HG03175 (cell line): ENCODE measurements at regions not wholly inside any gene's neighbourhood (a gene's known extent, or its start where the extent isn't known, plus 50 kb on each side); places are given as distances from the start of the nearest gene placed in this dataset.
"Not testable (repeated sequence)": the region's sequence is repeated elsewhere in the genome, so short reads cannot be mapped to it uniquely, and the experiment has no call there.

Experiments used
- ATAC-seq: cut with Tn5 transposase; IDR thresholded peaks from one replicate; pipeline ENCODE4 v1.9.1; 2021; ENCODE audit warnings: mild to moderate bottlenecking, moderate library complexity; ENCODE audit not compliant: unreplicated experiment

DNA sequence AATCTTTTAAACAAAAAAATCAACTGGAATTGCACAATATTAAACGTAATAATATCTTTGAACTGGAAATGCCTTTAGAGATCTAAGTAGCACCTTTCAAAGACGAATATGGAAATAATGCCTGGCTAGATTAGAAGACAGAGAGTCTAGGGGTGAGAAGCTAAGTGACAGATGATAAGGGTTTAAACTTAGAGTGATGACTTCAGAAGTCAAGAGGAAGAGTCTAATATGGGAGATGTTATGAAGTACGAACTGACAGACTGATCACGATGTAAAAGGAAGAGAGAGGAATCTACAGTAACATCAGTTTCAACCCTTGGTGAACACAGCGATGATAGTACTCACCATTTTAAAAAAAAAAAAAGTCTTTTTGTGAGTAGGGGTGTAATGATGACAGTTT lies 57.9 kb downstream of the HINT1 start:
- no peak for ATAC-seq

DNA sequence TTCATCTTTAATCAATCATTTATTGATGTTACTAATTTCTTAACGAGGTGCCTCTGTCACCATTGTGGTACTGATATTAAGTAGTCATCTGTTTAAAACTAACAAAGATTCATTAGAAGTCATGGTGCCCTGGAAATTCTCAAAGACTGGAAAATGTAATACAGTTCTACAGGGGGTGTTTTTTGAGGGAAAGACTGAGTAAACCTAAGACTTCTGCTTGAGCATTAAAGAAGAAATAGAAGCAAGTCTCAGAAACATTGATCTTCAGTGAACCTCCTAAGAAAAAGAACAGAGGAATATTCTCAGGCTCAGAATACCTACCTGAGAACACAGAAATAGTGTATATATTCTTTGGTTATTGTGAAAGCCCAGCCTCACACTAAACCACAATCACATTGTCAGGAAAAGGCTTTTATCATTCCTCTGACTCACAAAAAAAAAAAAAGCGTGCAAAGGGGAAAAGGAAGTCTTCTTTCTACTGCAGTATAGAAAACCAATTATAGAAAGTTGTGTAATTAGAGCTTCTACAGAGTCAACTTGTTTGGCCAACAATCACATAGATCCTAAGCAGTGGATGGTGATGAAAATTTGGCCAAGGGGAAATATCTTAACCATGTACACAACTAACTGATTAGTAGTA lies 60.8 kb downstream of the HINT1 start:
- ATAC-seq, result no peak

DNA sequence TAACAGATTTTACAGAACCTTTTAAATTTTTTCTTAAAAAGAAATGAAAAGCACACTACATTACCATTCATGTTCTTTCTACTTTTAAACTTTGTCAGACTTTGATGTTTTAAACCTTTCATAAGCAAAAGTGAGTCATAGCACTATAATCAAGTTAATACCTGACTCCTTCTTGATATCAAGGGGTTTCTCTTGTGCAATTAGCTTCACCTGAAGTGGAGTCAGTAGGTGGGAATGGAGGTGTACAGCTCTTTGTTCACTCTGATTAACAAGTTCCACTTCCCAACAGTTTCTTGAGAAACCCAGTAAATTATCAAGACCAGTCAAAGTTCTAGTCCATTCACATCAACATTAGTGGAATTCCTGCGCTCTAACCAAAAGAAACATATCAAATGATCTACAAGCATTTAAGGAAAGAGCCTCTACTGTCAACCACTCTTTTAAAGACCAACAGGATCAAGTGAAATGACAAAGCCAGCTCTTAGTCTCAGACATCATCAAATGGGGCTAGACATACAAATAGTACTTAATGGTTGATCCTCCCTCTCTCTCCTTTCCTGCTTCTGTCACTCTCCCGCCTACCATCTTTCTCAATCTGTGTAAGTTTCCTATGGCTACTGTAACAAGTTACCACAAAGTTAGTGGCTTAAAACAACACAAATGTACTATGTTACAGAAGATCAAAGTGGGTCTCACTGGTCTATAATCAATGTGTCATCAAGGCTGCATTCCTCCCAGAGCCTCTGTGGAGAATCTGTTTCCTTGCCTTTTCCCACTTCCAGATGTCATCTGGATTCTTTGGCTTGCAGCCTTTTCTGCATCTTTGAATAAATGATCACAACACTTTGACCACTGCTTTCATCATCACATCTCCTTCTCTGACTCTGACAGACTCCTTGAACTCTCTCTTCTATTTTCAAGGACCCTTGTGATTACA lies 68.0 kb downstream of the HINT1 start:
- no peak for ATAC-seq

DNA sequence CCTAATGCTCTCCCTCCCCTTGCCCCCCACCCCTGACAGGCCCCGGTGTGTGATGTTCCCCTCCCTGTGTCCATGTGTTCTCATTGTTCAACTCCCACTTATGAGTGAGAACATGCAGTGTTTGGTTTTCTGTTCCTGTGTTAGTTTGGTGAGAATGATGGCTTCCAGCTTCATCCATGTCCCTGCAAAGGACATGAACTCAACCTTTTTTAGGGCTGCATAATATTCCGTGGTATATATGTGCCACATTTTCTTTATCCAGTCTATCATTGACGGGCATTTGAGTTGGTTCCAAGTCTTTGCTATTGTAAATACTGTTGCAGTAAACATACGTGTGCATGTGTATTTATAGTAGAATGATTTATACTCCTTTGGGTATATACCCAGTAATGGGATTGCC lies 69.5 kb downstream of the HINT1 start:
- not testable (repeated sequence) for ATAC-seq

DNA sequence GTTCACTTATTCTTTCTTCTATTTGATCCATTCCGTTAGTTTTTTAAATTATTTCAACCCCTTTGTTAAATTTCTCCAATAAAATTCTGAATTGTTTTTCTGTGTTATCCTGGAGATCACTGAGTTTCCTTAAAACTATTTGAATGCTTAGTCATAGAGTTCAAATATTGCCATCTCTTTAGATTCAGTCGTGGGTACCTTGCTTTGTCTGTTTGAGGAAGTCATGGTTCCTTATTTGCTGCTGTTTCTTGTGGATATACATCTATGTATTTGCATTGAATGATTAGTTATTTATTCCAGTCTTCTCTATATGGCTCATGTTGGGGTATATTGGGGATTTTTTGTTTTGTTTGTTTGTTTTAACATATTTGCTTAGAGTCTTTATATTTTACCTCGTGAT lies 80.6 kb downstream of the HINT1 start:
- ATAC-seq, result no peak

DNA sequence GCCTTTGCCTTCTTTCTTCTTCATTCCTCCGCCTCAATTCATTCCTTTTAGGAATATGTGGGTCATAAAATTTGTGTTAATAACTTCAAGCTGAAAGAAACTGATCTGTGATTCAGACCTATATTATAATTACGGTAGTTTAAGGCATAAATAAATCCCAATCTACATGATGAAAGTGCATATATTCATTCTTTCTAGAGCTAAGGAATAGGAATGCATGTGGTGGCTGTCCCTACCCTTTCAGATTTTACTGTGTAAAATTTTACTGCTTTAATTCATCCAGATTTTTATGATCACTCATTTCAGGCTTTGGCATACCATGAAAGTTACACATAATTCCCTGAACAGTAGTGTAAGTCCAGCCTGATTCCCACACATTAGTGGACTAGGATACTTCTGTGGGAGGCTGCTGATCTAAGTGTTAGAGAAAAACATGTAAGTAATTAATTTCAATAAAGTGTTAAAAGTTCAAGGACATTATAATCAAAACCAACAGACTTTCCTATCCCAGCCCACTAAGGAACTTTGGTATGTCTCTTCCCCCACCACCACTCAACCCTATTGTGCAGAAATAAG lies 83.1 kb downstream of the HINT1 start:
- no peak for ATAC-seq

DNA sequence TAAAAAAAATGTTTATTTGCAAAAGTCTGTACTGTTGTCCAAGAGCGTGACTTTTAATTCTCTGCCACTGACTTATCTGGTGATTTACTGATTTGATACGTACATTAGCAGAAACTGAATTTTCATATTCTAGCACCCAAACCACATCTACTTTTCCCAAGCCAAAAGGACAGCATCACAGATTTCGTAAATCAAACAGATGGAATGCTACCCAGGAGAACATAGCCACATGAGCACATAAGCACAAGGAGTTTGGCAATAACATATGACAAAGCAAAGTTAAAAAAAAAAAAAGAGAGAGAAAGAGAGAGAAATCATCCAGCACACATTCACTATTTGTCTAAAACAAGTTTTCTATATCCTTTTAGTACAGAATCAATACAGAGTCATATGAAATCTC lies 83.7 kb downstream of the HINT1 start:
- ATAC-seq, result no peak

DNA sequence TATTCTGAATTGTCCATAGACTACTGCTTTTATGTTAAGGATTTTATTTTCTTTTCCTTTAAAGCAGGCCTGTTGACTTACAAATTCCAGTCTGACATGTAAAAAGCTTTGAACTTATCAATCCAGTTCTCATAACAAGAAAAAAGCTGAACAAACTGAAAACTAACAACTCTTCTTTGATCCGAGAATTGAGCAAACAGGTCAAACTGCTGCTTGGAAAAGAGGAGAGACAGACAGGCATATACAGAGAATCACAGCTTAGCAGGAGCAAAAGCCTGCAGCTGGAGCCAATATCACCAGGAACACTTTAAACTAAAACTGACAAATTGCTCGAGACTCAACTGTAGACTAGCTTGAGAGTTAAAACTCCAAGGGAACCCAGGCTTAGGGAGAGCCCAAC lies 85.8 kb downstream of the HINT1 start:
- ATAC-seq, result no peak

DNA sequence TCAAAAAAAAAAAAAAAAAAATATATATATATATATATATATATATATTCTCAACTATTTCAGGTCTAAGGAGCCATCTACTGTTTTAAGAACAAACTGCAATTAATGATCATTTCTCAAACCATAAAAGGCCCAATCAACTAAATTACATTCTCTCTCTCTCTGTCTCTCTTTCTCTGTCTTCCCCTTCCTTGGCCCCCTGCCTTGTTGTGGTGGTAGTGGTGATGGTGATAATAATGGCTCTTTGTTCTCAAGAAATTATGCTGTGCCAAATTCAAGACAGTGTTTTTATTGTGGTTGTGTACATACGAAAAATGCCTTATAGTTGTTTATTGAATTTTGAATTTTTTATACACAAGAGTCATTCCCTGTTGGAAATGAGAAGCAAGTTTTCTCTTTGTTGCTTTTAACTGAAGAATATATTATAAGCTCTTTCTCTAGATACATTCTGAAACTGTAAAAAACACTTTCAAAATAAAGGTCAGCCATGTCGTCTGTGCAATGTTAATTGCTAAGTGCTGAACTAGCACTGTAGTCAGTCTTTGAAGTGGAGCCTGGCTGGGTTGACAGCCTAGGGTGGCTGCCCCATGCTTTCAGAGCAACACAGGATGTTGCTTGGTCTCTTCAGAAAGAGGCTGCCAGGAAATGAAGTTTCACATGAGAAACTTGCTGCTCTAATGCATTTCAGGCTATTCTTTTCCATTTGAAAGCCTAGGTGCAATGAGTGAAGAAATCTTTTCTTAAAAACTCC lies 96.0 kb downstream of the HINT1 start:
- peak; percentile 97 for ATAC-seq

DNA sequence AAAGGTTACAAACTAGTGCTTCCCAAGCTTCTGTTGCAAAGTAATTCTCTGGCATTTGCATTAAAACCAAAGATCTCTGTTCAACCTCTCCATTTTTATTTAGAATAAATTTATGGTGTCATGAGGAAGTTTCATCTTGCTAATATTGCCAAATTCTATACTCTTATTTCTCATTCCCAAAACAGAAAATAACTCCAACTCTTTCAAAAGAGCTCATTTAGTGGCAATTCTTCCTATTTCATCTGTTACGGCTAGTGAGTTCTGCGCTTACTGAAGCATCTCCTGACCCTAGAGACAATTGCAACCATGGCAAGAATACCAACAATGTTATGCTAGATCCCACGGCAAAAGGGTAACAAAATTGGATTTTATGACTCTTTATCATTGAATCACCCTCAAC lies 97.0 kb downstream of the HINT1 start:
- ATAC-seq, result no peak

DNA sequence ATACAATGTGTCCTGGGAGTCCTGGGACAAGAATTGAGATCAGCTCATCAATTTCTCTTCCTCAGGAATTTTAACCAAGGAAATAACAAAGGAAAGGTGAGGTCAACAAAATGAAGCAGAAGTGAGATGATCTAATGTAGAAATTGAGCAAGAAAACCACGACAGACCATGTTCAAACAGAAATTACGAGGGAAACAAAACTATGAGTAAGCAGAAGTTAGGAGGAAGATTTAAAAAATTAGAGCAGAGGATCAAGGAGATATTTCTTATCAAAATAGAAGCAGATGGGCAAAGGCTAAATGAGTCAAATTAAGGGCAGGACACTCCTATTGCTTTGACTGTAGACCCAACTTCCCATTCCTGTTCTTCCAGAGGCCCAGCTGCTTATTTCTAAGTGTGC lies 97.4 kb downstream of the HINT1 start:
- no peak for ATAC-seq

DNA sequence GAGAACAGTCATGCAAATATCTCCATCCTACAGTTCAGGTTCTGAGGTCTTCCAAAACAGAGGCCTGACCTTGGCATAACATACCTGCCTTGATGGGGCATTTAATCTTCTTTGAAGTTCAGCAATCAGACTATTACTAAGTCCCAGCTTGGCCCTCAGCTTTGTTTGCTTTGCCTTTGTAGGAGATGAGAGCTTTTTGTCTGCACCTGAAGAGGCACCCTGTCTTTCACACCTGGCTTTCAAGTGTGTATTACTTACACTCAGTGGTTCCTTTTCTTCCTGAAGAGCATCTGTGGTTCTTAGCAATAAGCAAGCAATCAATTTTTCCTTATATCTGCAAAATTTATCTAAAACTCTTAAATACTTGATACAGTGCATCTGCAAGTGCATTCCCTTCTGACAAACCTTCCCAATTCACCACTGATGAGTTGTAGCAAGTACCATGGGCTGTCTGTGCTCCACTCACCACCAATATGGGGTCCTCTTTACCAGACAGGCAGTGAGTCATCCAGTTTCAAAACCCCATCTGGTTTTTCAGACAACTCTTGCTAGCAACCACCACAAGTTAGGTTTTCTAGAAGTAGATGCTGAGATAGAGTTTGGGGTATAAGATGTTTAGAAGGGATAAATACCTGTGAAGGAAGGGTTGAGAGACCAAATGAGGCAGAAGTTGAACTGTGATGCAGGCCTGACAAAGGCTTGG lies 100.2 kb downstream of the HINT1 start:
- ATAC-seq, result no peak

DNA sequence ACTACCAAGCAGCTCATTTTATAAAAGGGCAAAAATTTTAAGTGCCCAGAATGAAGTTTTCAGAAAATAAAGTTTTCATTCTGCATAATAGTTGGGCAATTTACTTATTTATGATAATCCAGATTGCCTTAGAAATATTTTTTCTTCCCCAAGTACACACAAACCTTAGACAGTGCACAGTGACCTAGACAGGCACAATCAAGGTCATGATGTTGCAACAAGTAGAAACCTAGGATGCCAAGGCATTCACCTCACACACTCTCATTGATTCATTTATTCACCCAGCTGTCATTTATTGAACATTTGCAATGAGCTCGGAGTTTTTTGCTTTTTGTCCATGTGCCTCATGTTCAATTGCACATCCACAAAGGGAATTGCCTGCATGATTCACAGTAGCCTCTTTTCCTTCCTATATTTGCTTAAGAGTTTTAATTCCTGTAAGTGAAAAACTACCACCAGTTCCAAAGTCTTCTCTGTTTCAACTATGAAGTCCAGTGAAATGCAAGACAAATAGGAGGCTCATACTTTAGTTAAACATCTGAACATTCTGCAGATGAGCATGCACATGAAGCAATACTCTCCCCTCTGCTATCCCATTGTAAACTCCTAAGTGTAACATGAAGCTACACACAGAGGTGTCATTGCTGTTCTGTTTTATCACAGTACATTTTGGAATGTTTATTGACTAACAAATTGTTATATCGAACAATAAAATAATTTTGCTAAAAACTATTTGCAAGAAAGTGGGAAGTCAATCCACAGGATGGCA lies 122.9 kb downstream of the HINT1 start:
- no peak for ATAC-seq

DNA sequence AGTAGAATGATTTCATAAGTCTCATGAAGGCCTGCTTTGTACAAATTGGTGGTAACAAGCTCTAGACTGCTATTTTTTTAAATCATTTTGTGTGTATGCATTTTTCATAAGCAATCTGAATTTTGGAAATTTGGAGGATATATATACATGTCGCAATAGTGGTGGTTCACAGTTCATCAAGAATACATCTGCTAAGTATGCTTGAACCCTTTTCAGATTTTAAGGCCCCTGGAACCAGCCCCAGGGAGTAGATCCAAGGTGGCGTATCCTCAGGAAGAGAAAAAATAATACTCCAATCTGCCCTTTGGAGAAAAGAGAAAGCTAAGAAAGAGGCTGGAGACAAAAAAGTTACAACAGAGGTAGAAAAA lies 141.6 kb downstream of the HINT1 start:
- ATAC-seq, result no peak

DNA sequence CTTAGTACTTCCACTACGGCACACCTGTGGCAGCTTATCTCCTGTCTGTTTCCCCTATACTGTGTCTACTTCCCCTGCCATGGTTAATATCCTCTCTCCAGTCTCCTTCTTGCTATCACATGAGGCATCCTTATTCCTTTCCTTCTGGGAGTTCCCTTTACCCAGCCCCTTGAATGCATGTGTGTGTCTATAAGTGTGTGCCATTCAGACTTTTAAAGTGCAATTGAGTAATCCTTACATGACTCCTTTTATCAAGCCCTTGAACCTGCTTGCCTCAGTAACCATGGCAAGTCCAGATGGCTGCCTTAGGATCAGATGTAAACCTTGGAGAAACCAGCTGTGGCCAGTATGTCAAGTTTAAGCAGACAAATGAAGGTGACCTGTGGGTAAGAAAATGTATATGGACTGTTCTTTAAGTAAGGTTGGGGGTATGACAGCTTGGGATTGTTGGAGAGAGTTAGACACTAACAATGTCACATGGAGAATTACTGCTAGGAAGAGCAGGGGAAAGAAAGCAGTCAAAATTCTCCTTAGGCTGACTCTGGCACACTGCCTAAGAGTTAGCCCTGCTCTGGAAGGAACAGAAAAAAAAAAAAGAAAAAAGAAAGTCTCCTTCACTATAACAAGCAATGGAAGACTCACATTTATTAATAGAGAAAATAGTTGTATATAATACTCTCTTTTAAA lies 142.1 kb downstream of the HINT1 start:
- no peak for ATAC-seq

DNA sequence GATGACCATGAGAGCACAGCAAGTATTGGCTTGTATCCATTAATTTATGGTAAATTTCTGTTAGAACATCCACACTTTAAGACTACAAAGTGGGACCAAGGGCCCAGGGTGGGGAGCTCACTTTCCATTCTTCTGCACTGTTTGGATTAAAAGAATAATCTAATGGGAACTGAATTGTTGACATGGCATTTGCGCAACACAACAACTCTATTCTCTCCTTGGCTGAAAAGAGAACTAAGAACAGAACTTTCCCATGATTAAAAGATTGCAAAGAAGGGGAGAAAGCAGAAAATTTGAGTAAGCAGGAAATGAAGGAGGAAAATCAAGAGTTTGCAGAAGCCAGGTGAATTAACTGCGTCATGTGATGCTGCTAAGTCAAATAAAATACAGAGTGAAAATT lies 143.4 kb downstream of the HINT1 start:
- ATAC-seq, result no peak

DNA sequence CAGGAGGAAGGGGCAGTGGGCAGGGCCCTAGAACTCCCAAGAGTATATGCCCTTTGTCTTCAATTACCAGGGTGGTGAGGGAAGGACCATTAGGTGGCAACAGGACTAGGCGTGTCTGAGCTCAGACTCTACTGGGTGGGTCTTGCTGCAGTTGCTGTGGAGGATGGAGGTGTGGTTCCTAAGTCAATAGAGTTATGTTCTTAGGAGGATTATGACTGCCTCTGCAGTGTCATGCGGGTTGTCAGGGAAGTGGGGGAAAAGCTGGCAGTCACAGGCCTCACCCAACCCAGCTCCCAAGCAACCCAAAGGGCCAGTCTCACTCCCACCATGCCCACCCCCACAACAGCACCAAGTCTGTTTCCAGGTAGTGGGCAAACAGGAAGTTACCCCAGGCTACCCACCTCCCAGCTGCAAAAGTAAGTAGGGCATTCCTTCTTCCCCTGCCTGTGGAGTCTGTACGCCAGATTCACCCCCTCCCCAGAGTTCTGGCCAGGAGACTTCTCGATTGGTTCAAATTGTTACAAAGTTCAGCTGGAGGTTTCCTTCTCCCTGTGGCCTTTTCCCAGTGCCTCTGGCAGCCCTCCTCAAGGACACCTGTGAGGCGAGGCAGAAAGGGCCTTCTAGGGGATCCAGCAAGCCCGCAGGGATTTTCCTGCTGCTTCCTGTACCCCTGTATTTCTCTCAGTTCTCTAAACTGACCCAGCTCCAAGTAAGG lies 145.3 kb downstream of the HINT1 start:
- ATAC-seq, result no peak

DNA sequence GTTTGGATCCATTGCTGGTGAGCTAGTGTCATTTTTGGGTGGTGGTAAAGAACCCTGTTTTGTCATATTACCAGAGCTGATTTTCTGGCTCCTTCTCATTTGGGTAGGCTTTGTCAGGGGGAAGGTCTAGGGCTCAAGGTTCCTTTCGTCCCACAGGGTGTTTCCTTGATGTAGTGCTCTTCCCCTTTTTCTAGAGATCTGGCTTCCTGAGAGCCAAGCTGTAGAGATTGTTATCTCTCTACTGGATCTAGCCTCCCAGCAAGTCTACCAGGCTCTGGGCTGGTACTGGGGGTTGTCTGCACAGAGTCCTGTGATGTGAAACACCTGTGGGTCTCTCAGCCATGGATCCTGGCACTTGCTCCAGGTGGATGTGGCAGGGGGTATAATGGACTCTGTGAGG lies 145.9 kb downstream of the HINT1 start:
- ATAC-seq, result no peak

DNA sequence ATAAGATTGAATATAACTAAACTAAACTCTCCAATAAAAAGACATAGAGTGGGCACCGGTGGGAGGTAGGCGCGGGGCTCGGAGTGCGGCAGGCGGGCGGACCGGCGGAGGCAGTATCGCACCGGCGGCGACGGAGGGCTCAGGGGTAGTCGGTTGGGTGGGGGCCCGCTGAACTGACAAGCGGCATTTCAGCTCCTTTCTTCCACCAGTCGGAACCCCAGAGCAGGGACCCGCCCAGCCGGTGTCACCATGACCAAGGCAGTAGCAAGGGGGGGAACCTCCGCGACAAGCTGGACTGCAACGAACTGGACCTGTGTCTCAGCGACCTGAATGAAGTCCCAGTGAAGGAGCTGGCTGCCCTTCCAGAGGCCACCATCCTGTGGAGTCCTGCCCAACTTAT lies 156.7 kb downstream of the HINT1 start:
- no peak for ATAC-seq
